K562 (cell line): ENCODE measurements at regions not wholly inside any gene's neighbourhood (a gene's known extent, or its start where the extent isn't known, plus 50 kb on each side); places are given as distances from the start of the nearest gene placed in this dataset.

Experiments
- EZH2 ChIP-seq: IDR thresholded peaks from 2 replicates; pipeline ENCODE4 v1.6.1; 2012; ENCODE audit warnings: low read depth, mild to moderate bottlenecking, inconsistent platforms, low read length, borderline replicate concordance
- MAFF ChIP-seq: IDR thresholded peaks from 2 replicates; pipeline ENCODE4 v1.6.1; 2012; ENCODE audit warnings: low read length, improper control_type of control experiment
- MED1 ChIP-seq: sonication (generic); formaldehyde crosslinking; IDR thresholded peaks from 2 replicates; pipeline ENCODE4 v1.8.1; 2023; ENCODE audit warnings: missing genetic modification reagents, borderline replicate concordance
- NR2C2 ChIP-seq, 2 experiments: fragments of 200-800 bp in 1 of 2; sonication (Bioruptor generic) in 1 of 2; sonication (generic) in 1 of 2; formaldehyde crosslinking in 1 of 2; IDR thresholded peaks; 2 replicates each; pipeline versions ENCODE4 v1.6.1 to v1.8.0; 2016 to 2022; ENCODE audit warnings: mild to moderate bottlenecking in 1 of 2, missing compliant biosample characterization in 1 of 2, missing genetic modification characterization in 1 of 2, missing genetic modification reagents in 1 of 2
- RBM34 ChIP-seq: fragments of 200-400 bp; formaldehyde crosslinking; IDR thresholded peaks from 2 replicates; pipeline ENCODE4 v1.6.1; 2018; ENCODE audit warnings: low read length, borderline replicate concordance; ENCODE audit not compliant: insufficient read depth
- TCFL5 ChIP-seq: fragments of 250-450 bp; sonication (Bioruptor Pico); conservative IDR thresholded peaks from 2 replicates; pipeline ENCODE4 v1.6.1; 2021; ENCODE audit warnings: mild to moderate bottlenecking, moderate library complexity, matching md5 sums

- TF ChIP-seq NR2C2 (CRISPR knock-in tag; IDR thresholded peaks at IDR 0.05) (no peak), NR2C2 (tag; IDR thresholded peaks at IDR 0.05) (no peak), MAFF (no peak), MED1 (CRISPR knock-in tag) (no peak), RBM34 (no peak), TCFL5 (CRISPR knock-in tag) (no peak), EZH2 (no peak)
These were observed 303.6 kb upstream of the NUDT12 start for GRCh38 chr5:103866169-103866568.
